Left renal cortex interstitium (tissue), 4 donors: ENCODE measurements at regions not wholly inside any gene's neighbourhood (a gene's known extent, or its start where the extent isn't known, plus 50 kb on each side); places are given as distances from the start of the nearest gene placed in this dataset.

Experiments
- DNase-seq, 4 donors: peaks; one replicate each; pipeline ENCODE4 v3.0.0-alpha.2; 2013; ENCODE audit warnings: low read depth in 4 of 4, low spot score in 2 of 4, missing footprints in 1 of 4

DNA sequence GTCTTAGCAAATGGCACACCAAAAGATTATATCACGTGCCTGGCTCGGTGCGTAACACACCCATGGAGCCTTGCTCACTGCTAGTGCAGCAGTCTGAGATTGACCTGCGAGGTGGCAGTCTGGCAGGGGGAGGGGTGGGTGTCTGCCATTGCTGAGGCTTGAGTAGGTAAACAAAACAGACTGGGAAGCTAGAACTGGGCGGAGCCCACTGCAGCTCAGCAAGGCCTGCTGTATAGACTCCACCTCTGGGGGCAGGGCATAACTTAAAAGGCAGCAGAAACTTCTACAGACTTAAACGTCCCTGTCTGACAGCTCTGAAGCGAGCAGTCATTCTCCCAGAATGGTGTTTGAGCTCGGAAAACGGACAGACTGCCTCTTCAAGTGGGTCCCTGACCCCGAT lies 55.9 kb upstream of the FSHR start:
- no peak for DNase-seq

DNA sequence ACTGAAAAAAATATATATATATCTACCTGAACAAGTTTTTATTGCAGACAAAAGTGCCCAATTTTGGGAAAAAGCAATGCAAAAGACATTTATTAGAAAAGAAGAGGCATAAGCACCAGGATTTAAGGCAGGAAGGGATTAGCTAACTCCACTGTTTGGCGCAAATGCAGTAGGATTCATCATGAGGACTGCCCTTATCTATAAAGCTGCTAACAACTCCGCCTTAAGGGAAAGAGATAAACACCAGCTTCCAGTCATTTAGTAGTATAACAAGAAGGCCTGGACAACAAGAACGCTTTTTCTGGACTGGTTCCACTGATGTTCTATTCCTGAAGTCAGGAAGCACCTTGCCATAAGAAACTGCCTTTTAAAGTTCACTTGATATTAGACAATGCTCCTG lies 52.9 kb upstream of the FSHR start:
- DNase-seq, result no peak
